MG63 (cell line): ENCODE measurements at regions not wholly inside any gene's neighbourhood (a gene's known extent, or its start where the extent isn't known, plus 50 kb on each side); places are given as distances from the start of the nearest gene placed in this dataset.

Experiments
- DNase-seq: peaks from one replicate; pipeline ENCODE4 v3.0.0-alpha.2; 2020
- H3K27me3 ChIP-seq: fragments of 250-450 bp; sonication (Bioruptor Pico); 2 replicates; pipeline ENCODE4 v1.5.1; 2020; ENCODE audit warnings: mild to moderate bottlenecking, moderate library complexity
- H3K36me3 ChIP-seq: fragments of 250-450 bp; sonication (Bioruptor Pico); 2 replicates; pipeline ENCODE4 v1.5.1; 2020; ENCODE audit warnings: mild to moderate bottlenecking, moderate library complexity
- H3K4me3 ChIP-seq: fragments of 250-450 bp; sonication (Bioruptor Pico); 2 replicates; pipeline ENCODE4 v1.5.1; 2020; ENCODE audit warnings: mild to moderate bottlenecking, moderate library complexity
- H3K9me3 ChIP-seq: fragments of 250-450 bp; sonication (Bioruptor Pico); 2 replicates; pipeline ENCODE4 v1.5.1; 2020; ENCODE audit warnings: mild to moderate bottlenecking, moderate library complexity

GRCh38 chr2:2853346-2853745 lies 522.3 kb upstream of the MYT1L start:
- no peak for DNase-seq
- no peak overlapping the region for H3K4me3 ChIP-seq
- H3K9me3 ChIP-seq, result no peaks in the 10 kb centered on the region
- H3K27me3 ChIP-seq, result no peaks in the 10 kb centered on the region
- no peaks in the 10 kb centered on the region for H3K36me3 ChIP-seq

- Histone ChIP-seq H3K36me3 (no peaks in the 10 kb centered on the region), H3K9me3 (no peaks in the 10 kb centered on the region), H3K27me3 (no peaks in the 10 kb centered on the region), H3K4me3 (no peak overlapping the region)
- no peak for DNase-seq
These were observed 521.0 kb upstream of the MYT1L start for GRCh38 chr2:2851806-2852777.

- Histone ChIP-seq H3K27me3 (no peaks in the 10 kb centered on the region), H3K36me3 (no peaks in the 10 kb centered on the region), H3K4me3 (no peak overlapping the region), H3K9me3 (no peaks in the 10 kb centered on the region)
- DNase-seq, result no peak
These were observed 520.2 kb upstream of the MYT1L start for GRCh38 chr2:2851316-2851715.

- Histone ChIP-seq H3K36me3 (no peaks in the 10 kb centered on the region), H3K4me3 (no peak overlapping the region), H3K27me3 (no peaks in the 10 kb centered on the region), H3K9me3 (no peaks in the 10 kb centered on the region)
- DNase-seq, result no peak
These were observed 519.8 kb upstream of the MYT1L start for GRCh38 chr2:2850859-2851258.

GRCh38 chr2:2850218-2850755 lies 519.2 kb upstream of the MYT1L start:
- Histone ChIP-seq H3K36me3 (no peaks in the 10 kb centered on the region), H3K4me3 (no peak overlapping the region), H3K27me3 (no peaks in the 10 kb centered on the region), H3K9me3 (no peaks in the 10 kb centered on the region)
- DNase-seq, result no peak

GRCh38 chr2:2849464-2850217 lies 518.6 kb upstream of the MYT1L start:
- DNase-seq, result no peak
- H3K36me3 ChIP-seq, result no peaks in the 10 kb centered on the region
- H3K9me3 ChIP-seq, result no peaks in the 10 kb centered on the region
- no peaks in the 10 kb centered on the region for H3K27me3 ChIP-seq
- no peak overlapping the region for H3K4me3 ChIP-seq

- Histone ChIP-seq H3K27me3 (no peaks in the 10 kb centered on the region), H3K4me3 (no peak overlapping the region), H3K36me3 (no peaks in the 10 kb centered on the region), H3K9me3 (no peaks in the 10 kb centered on the region)
- DNase-seq, result no peak
These were observed 517.7 kb upstream of the MYT1L start for GRCh38 chr2:2848621-2849333.

- no peaks in the 10 kb centered on the region for H3K9me3 ChIP-seq
- H3K4me3 ChIP-seq, result no peak overlapping the region
- H3K27me3 ChIP-seq, result no peaks in the 10 kb centered on the region
- no peak for DNase-seq
- no peaks in the 10 kb centered on the region for H3K36me3 ChIP-seq
These were observed 517.1 kb upstream of the MYT1L start for GRCh38 chr2:2848198-2848597.

- Histone ChIP-seq H3K27me3 (no peaks in the 10 kb centered on the region), H3K4me3 (no peak overlapping the region), H3K9me3 (no peaks in the 10 kb centered on the region), H3K36me3 (no peaks in the 10 kb centered on the region)
- DNase-seq, result no peak
These were observed 516.2 kb upstream of the MYT1L start for GRCh38 chr2:2847209-2847676.

GRCh38 chr2:2846332-2847208 lies 515.5 kb upstream of the MYT1L start:
- DNase-seq, result peak; percentile 9
- Histone ChIP-seq H3K4me3 (no peak overlapping the region), H3K27me3 (no peaks in the 10 kb centered on the region), H3K36me3 (no peaks in the 10 kb centered on the region), H3K9me3 (no peaks in the 10 kb centered on the region)

- H3K4me3 ChIP-seq, result no peak overlapping the region
- DNase-seq, result no peak
- no peaks in the 10 kb centered on the region for H3K9me3 ChIP-seq
- H3K36me3 ChIP-seq, result no peaks in the 10 kb centered on the region
- no peaks in the 10 kb centered on the region for H3K27me3 ChIP-seq
These were observed 514.8 kb upstream of the MYT1L start for GRCh38 chr2:2845806-2846315.

GRCh38 chr2:2845267-2845666 lies 514.2 kb upstream of the MYT1L start:
- no peak for DNase-seq
- Histone ChIP-seq H3K27me3 (no peaks in the 10 kb centered on the region), H3K4me3 (no peak overlapping the region), H3K9me3 (no peaks in the 10 kb centered on the region), H3K36me3 (no peaks in the 10 kb centered on the region)

GRCh38 chr2:2843969-2844548 lies 513.0 kb upstream of the MYT1L start:
- no peaks in the 10 kb centered on the region for H3K27me3 ChIP-seq
- H3K9me3 ChIP-seq, result no peaks in the 10 kb centered on the region
- DNase-seq, result no peak
- no peak overlapping the region for H3K4me3 ChIP-seq
- no peaks in the 10 kb centered on the region for H3K36me3 ChIP-seq

GRCh38 chr2:2842466-2842865 lies 511.4 kb upstream of the MYT1L start:
- Histone ChIP-seq H3K27me3 (no peaks in the 10 kb centered on the region), H3K36me3 (no peaks in the 10 kb centered on the region), H3K9me3 (no peaks in the 10 kb centered on the region), H3K4me3 (no peak overlapping the region)
- no peak for DNase-seq

- no peaks in the 10 kb centered on the region for H3K27me3 ChIP-seq
- H3K36me3 ChIP-seq, result no peaks in the 10 kb centered on the region
- H3K9me3 ChIP-seq, result no peaks in the 10 kb centered on the region
- no peak for DNase-seq
- H3K4me3 ChIP-seq, result no peak overlapping the region
These were observed 509.7 kb upstream of the MYT1L start for GRCh38 chr2:2840681-2841300.
